ENCODE measurements at regions not wholly inside any gene's neighbourhood (a gene's known extent, or its start where the extent isn't known, plus 50 kb on each side); places are given as distances from the start of the nearest gene placed in this dataset.
"Not testable (repeated sequence)": the region's sequence is repeated elsewhere in the genome, so short reads cannot be mapped to it uniquely, and the experiment has no call there.

GRCh38 chr14:34079643-34080042 is 128.8 kb upstream of the EGLN3 start:
- not testable (repeated sequence) for H3K27me3 ChIP-seq (ENCODE audit: control insufficient read depth, insufficient read depth, low read length); H3K4me1 ChIP-seq (ENCODE audit: control insufficient read depth, insufficient read depth, low read length); H3K36me3 ChIP-seq (ENCODE audit: control insufficient read depth, insufficient read depth, low read length); H3K27ac ChIP-seq (ENCODE audit: low read depth, low read length); H3K4me3 ChIP-seq (ENCODE audit: low read length); H3K9ac ChIP-seq (ENCODE audit: low read length)

DNA sequence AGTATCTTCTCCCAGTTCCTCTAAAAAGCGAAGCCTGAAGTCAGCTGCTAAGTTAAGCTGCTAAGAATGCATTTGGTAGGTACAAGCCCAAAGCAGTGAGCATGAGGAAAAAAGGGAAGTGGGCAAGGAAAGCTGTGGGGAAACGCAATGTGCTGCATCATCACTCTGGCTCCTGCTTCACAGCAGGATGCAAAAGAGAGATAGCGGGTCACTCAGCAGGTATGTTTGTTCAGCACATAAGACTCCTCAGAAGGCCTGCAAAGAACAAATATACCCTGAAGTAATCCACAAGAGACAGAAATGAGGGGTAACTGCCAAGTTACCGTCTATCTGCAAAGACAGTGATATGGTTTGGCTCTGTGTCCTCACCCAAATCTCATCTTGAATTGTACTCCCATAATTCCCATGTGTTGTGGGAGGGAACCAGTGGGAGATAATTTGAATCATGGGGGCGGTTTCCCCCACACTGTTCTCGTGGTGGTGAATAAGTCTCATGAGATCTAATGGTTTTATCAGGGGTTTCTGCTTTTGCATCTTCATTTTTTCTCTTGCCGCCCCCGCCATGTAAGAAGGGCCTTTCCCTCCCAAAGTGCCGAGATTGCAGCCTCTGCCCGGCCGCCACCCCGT is 127.4 kb upstream of the EGLN3 start:
- H3K27ac ChIP-seq (ENCODE audit: low read depth, low read length), result no peak overlapping the region
- peaks cover 8% of the 10 kb centered on the region for H3K4me1 ChIP-seq (ENCODE audit: control insufficient read depth, insufficient read depth, low read length)
- H3K27me3 ChIP-seq (ENCODE audit: control insufficient read depth, insufficient read depth, low read length), result no peaks in the 10 kb centered on the region
- H3K36me3 ChIP-seq (ENCODE audit: control insufficient read depth, insufficient read depth, low read length), result no peaks in the 10 kb centered on the region
- no peak overlapping the region for H3K9ac ChIP-seq (ENCODE audit: low read length)
- H3K4me3 ChIP-seq (ENCODE audit: low read length), result no peak overlapping the region

DNA sequence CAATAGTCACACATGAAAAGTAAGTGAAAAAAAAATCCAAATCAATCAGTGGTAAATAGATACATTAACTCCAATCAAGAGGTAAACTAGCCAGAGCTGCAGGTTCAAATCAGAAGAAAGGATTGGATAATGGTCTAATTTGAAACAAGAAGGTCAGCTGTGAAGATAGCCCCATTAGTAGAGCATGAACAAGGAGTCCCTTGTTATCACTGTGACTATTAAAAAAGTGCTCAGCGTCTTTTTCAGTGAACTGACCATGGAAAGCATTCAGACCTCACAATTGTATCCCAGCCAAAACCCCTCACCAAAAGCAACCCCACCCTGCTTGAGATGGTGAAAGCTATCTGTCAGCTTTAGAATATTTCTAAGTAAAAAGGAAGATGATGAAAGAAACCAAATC is 125.0 kb upstream of the EGLN3 start:
- no peak overlapping the region for H3K27ac ChIP-seq (ENCODE audit: low read depth, low read length)
- no peaks in the 10 kb centered on the region for H3K36me3 ChIP-seq (ENCODE audit: control insufficient read depth, insufficient read depth, low read length)
- H3K9ac ChIP-seq (ENCODE audit: low read length), result no peak overlapping the region
- H3K27me3 ChIP-seq (ENCODE audit: control insufficient read depth, insufficient read depth, low read length), result no peaks in the 10 kb centered on the region
- no peak overlapping the region for H3K4me3 ChIP-seq (ENCODE audit: low read length)
- H3K4me1 ChIP-seq (ENCODE audit: control insufficient read depth, insufficient read depth, low read length), result peaks cover 1% of the 10 kb centered on the region

- H3K36me3 ChIP-seq (ENCODE audit: control insufficient read depth, insufficient read depth, low read length), result no peaks in the 10 kb centered on the region
- no peak overlapping the region for H3K27ac ChIP-seq (ENCODE audit: low read depth, low read length)
Observed at GRCh38 chr14:34075042-34075744, 124.3 kb upstream of the EGLN3 start.

GRCh38 chr14:34072921-34073320 is 122.0 kb upstream of the EGLN3 start:
- Histone ChIP-seq H3K27ac (ENCODE audit: low read depth, low read length) (no peak overlapping the region), H3K36me3 (ENCODE audit: control insufficient read depth, insufficient read depth, low read length) (no peaks in the 10 kb centered on the region), H3K4me1 (ENCODE audit: control insufficient read depth, insufficient read depth, low read length) (no peaks in the 10 kb centered on the region), H3K4me3 (ENCODE audit: low read length) (no peak overlapping the region), H3K27me3 (ENCODE audit: control insufficient read depth, insufficient read depth, low read length) (no peaks in the 10 kb centered on the region), H3K9ac (ENCODE audit: low read length) (no peak overlapping the region)

More at GRCh38 chr14:34075042-34075744, 124.3 kb upstream of the EGLN3 start:
- Histone ChIP-seq H3K27me3 (ENCODE audit: control insufficient read depth, insufficient read depth, low read length) (no peaks in the 10 kb centered on the region), H3K9ac (ENCODE audit: low read length) (no peak overlapping the region), H3K4me3 (ENCODE audit: low read length) (no peak overlapping the region), H3K4me1 (ENCODE audit: control insufficient read depth, insufficient read depth, low read length) (no peaks in the 10 kb centered on the region)

- Histone ChIP-seq H3K4me3 (ENCODE audit: low read length) (no peak overlapping the region), H3K9ac (ENCODE audit: low read length) (no peak overlapping the region), H3K36me3 (ENCODE audit: control insufficient read depth, insufficient read depth, low read length) (no peaks in the 10 kb centered on the region), H3K4me1 (ENCODE audit: control insufficient read depth, insufficient read depth, low read length) (no peaks in the 10 kb centered on the region), H3K27ac (ENCODE audit: low read depth, low read length) (no peak overlapping the region), H3K27me3 (ENCODE audit: control insufficient read depth, insufficient read depth, low read length) (no peaks in the 10 kb centered on the region)
Observed at GRCh38 chr14:34072401-34072800, 121.5 kb upstream of the EGLN3 start.

- Histone ChIP-seq H3K36me3 (ENCODE audit: control insufficient read depth, insufficient read depth, low read length) (no peaks in the 10 kb centered on the region), H3K9ac (ENCODE audit: low read length) (no peak overlapping the region), H3K4me3 (ENCODE audit: low read length) (no peak overlapping the region), H3K27ac (ENCODE audit: low read depth, low read length) (no peak overlapping the region), H3K4me1 (ENCODE audit: control insufficient read depth, insufficient read depth, low read length) (no peaks in the 10 kb centered on the region), H3K27me3 (ENCODE audit: control insufficient read depth, insufficient read depth, low read length) (no peaks in the 10 kb centered on the region)
Observed at GRCh38 chr14:34070917-34071407, 120.1 kb upstream of the EGLN3 start.

- Histone ChIP-seq H3K36me3 (ENCODE audit: control insufficient read depth, insufficient read depth, low read length) (no peaks in the 10 kb centered on the region), H3K9ac (ENCODE audit: low read length) (no peak overlapping the region), H3K27me3 (ENCODE audit: control insufficient read depth, insufficient read depth, low read length) (no peaks in the 10 kb centered on the region), H3K4me3 (ENCODE audit: low read length) (no peak overlapping the region), H3K27ac (ENCODE audit: low read depth, low read length) (no peak overlapping the region), H3K4me1 (ENCODE audit: control insufficient read depth, insufficient read depth, low read length) (no peaks in the 10 kb centered on the region)
Observed at GRCh38 chr14:34069854-34070582, 119.1 kb upstream of the EGLN3 start.

DNA sequence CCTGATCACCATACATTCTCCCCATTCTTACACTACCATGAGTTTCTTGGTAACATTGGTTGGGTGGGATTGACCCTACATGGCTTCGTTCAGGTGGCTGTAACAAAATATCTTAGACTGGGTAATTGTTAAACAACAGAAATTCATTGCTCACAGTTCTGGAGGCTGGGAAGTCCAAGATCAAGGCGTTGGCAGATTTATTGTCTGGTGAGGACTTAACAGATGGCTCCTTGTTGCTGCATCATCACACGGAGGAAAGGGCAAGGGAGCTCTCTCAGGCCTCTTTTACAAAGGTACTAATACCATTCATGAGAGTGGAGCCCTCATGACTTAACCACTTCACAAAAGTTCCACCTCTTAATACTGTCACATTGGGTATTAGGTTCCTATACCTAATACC is 116.7 kb upstream of the EGLN3 start:
- Histone ChIP-seq H3K9ac (ENCODE audit: low read length) (no peak overlapping the region), H3K27me3 (ENCODE audit: control insufficient read depth, insufficient read depth, low read length) (no peaks in the 10 kb centered on the region), H3K36me3 (ENCODE audit: control insufficient read depth, insufficient read depth, low read length) (no peaks in the 10 kb centered on the region), H3K27ac (ENCODE audit: low read depth, low read length) (no peak overlapping the region), H3K4me1 (ENCODE audit: control insufficient read depth, insufficient read depth, low read length) (peaks cover 4% of the 10 kb centered on the region), H3K4me3 (ENCODE audit: low read length) (no peak overlapping the region)

DNA sequence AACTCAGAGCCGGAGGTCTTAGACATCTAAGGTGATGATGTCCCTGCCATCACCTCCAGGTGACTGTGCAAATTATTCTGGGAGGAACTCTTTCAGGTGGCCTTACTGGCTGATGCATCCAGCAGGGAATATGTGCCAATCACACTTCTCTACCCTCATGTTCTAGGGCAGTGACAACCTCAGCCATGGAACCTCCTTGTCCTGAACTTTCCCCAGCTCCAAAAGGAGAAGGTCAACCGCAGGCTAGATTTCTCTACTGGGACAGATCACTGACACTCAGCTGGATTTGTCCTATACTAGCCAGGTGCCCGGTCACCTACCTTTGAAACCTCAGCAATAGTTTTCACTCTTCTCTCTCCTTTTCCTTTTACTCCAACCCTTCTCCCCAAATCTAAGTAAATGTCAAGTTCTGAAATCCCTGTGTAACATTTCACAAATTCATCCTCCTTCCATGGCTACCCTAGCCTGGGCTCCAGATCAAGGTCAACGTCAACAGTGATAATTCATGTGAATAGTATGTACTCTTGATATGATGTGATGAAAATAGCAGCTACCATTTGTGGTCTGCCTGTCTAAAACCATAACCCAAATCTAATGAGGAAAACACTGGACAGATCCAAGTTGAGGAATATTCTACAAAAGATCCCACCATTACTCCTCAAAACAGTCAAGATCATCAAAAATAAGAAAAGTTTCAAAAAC is 115.0 kb upstream of the EGLN3 start:
- Histone ChIP-seq H3K27ac (ENCODE audit: low read depth, low read length) (no peak overlapping the region), H3K27me3 (ENCODE audit: control insufficient read depth, insufficient read depth, low read length) (no peaks in the 10 kb centered on the region), H3K4me1 (ENCODE audit: control insufficient read depth, insufficient read depth, low read length) (peaks cover 4% of the 10 kb centered on the region), H3K4me3 (ENCODE audit: low read length) (no peak overlapping the region), H3K9ac (ENCODE audit: low read length) (no peak overlapping the region), H3K36me3 (ENCODE audit: control insufficient read depth, insufficient read depth, low read length) (no peaks in the 10 kb centered on the region)

- no peak overlapping the region for H3K27ac ChIP-seq (ENCODE audit: low read depth, low read length)
- H3K4me3 ChIP-seq (ENCODE audit: low read length), result no peak overlapping the region
- no peak overlapping the region for H3K9ac ChIP-seq (ENCODE audit: low read length)
- H3K27me3 ChIP-seq (ENCODE audit: control insufficient read depth, insufficient read depth, low read length), result no peaks in the 10 kb centered on the region
- H3K36me3 ChIP-seq (ENCODE audit: control insufficient read depth, insufficient read depth, low read length), result no peaks in the 10 kb centered on the region
- peaks cover 4% of the 10 kb centered on the region for H3K4me1 ChIP-seq (ENCODE audit: control insufficient read depth, insufficient read depth, low read length)
Observed at GRCh38 chr14:34065236-34065635, 114.4 kb upstream of the EGLN3 start.

- no peak overlapping the region for H3K4me3 ChIP-seq (ENCODE audit: low read length)
- H3K27me3 ChIP-seq (ENCODE audit: control insufficient read depth, insufficient read depth, low read length), result no peaks in the 10 kb centered on the region
- H3K36me3 ChIP-seq (ENCODE audit: control insufficient read depth, insufficient read depth, low read length), result no peaks in the 10 kb centered on the region
- H3K27ac ChIP-seq (ENCODE audit: low read depth, low read length), result no peak overlapping the region
- H3K9ac ChIP-seq (ENCODE audit: low read length), result no peak overlapping the region
- peaks cover 4% of the 10 kb centered on the region for H3K4me1 ChIP-seq (ENCODE audit: control insufficient read depth, insufficient read depth, low read length)
Observed at GRCh38 chr14:34064349-34064748, 113.5 kb upstream of the EGLN3 start.
